ENCODE measurements at regions not wholly inside any gene's neighbourhood (a gene's known extent, or its start where the extent isn't known, plus 50 kb on each side); places are given as distances from the start of the nearest gene placed in this dataset.

GRCh38 chr3:20646425-20646824 lies 460.4 kb upstream of the SGO1 start:
- TF ChIP-seq RFX5 (IDR thresholded peaks at IDR 0.05; ENCODE audit: borderline replicate concordance, low read depth, low read length), result no peak
- TF ChIP-seq ATF2 (IDR thresholded peaks at IDR 0.05; ENCODE audit: low read length), result no peak
- no peak for TF ChIP-seq CTCF (IDR thresholded peaks at IDR 0.05; ENCODE audit: control extremely low read depth in 1 of 3, insufficient read depth in 1 of 3, low read depth in 1 of 3, low read length in 3 of 3)
